Right kidney (tissue), 1 donor: ENCODE measurements at regions not wholly inside any gene's neighbourhood (a gene's known extent, or its start where the extent isn't known, plus 50 kb on each side); places are given as distances from the start of the nearest gene placed in this dataset.

Experiments used
- DNase-seq: peaks from one replicate; pipeline ENCODE4 v3.0.0-alpha.2; 2016

DNA sequence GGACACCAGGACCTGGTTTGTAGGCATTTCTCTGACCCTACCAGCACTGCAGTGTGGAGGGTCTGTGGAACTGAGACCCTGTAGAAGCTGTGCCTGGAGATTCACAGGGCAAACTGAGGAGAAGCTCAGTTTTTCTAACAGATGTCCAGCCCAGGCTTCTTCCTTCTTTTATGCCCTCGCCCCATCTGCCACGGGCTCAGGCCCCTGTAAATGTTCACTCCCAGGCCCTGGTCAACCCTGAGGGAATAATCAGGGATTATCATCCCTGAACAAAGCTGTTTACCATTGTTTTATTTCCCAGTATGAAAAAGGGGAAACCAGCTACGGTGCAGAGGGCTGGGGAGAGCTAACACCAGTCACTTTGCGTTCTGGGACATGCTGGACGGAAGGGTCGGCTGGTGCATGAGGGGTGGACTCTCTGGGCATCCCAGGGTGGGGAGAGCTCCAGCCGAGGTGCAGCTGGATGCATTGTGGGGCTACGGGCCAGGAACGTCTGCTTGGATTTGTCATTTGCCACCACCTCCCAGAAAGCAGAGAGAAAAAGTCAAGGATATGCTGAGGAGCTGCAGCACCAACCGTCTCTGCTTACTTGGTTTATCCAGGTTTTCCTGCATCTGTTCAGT is 183.8 kb downstream of the TFCP2L1 start:
- no peak for DNase-seq

DNA sequence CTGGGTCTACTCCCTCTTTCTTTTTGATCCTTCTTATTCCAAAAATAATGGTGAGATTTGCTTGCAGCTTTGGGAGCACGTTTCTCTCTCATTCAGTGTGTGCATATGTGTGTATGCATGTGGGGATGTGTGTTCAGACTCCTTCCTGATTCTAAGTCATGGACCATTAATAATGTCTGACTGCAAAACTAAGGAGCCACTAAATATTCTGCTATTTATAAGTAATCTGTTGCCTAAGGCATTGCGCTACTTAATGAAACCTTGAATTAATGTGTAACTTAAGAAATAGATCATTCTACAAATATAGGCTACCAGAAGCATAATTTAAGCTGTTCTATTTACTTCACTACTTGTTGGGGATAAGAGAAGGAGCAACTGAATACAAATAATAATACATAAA is 182.1 kb downstream of the TFCP2L1 start:
- DNase-seq: no peak

GRCh38 chr2:121103960-121104359 is 181.0 kb downstream of the TFCP2L1 start:
- DNase-seq: no peak

DNA sequence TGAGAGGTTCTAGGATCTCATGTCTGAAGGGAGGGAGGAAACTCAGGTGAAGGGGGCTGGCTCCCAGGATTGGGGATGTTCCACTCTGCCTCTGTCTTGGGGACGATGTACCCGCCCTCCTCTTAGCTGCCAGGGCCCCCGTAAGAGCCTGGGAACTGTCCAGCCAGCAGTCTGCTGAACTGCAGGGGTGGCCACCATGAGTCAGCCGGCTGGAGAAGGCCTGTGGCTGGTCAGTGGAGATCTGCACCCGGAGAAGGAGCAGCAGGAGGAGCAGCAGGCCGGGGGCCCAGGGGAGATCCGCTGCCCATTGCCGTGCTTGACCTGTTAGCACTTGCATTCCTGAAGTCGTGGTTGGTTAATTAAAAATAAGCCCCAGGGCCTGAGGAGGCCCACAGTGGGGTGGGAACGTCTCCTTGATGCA is 180.3 kb downstream of the TFCP2L1 start:
- DNase-seq: peak; percentile 60

GRCh38 chr2:121110924-121111323 is 174.1 kb downstream of the TFCP2L1 start:
- DNase-seq: no peak

DNA sequence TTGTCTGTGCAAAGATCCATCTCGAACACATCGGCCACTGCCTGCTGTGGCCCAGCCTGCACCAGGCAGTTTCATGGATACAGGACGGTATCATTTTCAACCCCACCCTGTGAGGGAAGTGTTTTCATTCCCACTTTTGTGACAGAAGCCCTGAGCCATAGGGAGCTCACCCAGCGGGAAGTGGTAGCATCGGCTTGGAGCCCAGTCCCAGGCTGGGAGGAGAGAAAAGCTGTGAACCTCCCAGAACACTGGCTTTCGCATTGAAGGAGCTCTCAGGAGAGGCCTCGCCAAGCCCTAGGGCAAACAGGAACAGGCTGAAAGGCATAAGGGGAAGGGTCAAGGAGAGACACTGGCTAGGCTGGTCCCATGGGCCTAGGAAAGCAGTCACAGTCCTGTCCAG is 166.1 kb downstream of the TFCP2L1 start:
- DNase-seq: no peak

GRCh38 chr2:121120411-121120810 is 164.6 kb downstream of the TFCP2L1 start:
- DNase-seq: no peak

- no peak for DNase-seq
These were observed 164.0 kb downstream of the TFCP2L1 start for GRCh38 chr2:121120991-121121390.

DNA sequence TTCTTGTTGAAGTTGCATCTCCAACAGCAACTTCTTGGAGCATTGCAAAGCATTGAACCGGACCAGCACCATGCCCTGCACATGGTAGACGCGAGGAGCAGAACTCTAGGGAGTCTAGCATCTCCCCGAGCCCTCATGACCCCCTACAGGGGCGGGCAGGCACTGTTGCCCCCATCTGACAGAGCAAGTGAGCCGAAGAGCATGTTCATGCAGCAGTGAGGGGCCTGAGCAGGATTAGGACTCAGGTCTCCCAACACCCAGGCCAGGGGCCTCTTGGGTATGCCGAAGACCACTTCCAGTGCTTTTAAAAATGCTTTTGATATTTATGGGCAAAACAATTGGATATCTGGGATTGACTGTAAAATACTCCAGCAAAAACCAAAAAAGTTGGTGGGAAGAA is 163.3 kb downstream of the TFCP2L1 start:
- no peak for DNase-seq

- DNase-seq: no peak
These were observed 161.7 kb downstream of the TFCP2L1 start for GRCh38 chr2:121123268-121123667.

DNA sequence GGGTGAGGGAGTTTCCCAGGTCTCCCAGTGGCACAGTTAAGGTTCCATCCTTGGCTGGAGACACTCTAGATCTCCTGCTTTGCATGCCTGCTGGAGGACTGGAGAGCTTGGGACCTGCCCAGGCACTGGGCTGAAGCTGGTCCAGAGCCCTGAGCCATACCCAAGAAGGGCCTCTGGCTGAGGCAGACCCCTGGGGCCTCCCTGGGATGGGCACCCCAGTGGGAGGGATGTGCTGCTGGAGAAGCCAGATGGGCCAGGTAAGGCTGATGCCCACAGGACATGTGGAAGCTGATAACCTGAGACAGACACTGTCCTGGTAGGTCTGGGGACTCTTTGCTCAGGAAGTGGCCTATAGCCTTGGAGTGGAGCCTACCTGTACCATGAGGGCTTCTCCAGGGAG is 160.7 kb downstream of the TFCP2L1 start:
- no peak for DNase-seq

DNA sequence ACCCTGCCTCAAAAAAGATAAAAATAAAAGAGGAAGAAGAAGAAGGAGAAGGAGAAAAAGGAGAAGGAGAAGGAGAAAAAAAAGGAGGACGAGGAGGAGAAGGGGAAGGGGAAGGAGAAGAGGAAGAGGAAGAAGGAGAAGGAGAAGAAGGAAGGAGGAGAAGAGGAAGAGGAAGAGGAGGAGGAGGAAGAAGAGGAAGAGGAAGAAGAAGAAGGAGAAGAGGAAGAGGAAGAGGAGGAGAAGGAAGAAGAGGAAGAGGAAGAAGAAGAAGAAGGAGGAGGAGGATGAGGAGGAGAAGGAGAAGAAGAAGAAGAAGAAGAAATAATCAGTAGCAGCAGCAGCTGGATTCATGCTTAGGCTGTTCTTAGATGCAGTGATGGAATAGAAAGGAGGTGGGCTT is 159.7 kb downstream of the TFCP2L1 start:
- no peak for DNase-seq

DNA sequence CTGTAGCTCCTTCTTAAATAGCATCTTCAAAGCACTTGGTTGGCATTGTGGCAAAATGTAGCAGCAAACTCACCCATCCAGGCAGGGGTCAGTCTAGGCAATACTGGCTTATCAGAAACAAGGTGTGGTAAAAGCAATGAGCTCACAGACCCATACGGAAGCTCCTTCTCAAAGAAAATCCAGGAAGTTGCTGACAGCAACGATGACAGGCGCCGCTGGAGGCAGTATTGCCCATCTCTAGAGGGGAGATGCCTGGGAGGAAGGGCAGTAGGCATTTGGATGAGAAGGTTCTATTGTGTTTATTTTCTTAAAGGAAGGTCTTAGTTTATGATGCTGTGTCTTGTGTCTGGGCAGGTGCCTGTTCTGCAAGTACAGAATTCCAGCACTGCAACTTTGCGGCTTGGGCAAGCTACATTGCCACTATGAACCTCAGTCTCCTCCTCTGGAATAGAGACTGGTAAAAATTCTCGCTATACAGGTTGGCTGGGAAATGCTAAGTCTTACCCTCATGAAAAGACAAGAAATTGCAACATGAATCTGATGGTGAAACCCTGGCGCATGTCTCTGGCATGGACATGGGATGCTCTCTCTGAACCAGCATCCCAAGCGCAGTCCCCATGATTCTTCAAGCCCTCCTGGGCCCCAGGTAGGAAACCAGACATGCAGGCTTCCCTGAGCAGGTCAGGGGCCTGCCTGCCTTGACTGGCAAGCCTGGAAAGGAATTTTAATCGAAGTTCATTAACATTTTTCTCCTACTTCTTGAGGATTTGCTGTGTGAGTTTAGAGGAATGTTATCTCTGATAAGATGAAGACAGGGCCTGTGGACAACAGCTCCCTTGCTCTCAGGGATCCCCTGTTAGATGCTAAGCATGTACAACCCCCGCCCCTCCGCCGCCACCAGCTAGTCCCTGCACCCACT is 156.0 kb downstream of the TFCP2L1 start:
- no peak for DNase-seq

- no peak for DNase-seq
These were observed 155.3 kb downstream of the TFCP2L1 start for GRCh38 chr2:121129692-121130091.

- no peak for DNase-seq
These were observed 154.6 kb downstream of the TFCP2L1 start for GRCh38 chr2:121130301-121130850.

GRCh38 chr2:121131375-121131774 is 153.6 kb downstream of the TFCP2L1 start:
- DNase-seq: no peak

DNA sequence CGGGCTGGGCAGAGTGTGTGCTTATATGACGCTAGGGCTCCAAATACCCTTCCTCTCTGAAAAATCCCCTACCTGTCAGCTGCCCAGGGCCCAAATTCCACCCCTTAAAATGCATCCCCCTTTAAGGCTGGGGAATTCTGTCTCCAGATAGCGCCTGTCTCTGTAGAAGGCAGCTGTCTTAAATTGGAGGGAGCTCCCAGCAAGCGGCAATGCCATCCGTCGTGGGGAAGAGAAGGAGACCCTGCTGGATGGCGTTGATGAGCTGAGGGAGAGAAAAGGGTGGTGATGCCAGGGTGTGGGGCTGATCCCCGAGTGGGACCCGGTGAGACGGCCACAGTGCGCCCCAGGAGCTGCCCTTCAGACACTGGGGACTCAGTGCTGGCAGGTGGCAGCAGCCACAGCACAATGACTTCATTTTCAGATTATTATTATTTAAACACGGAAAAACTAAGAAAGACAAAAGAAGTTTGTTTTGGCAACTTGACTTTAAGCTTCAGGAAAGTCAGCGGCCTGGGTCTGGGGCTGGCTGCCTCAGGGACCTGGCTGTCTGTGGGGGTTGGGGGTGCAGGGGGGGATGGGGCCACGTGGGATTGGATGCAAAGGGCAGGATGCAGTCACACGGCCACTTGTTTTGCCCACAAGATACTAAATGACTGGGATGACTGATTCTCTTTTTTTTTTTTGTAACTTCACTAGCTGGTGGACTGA is 152.8 kb downstream of the TFCP2L1 start:
- no peak for DNase-seq

- no peak for DNase-seq
These were observed 152.3 kb downstream of the TFCP2L1 start for GRCh38 chr2:121132762-121133107.

DNA sequence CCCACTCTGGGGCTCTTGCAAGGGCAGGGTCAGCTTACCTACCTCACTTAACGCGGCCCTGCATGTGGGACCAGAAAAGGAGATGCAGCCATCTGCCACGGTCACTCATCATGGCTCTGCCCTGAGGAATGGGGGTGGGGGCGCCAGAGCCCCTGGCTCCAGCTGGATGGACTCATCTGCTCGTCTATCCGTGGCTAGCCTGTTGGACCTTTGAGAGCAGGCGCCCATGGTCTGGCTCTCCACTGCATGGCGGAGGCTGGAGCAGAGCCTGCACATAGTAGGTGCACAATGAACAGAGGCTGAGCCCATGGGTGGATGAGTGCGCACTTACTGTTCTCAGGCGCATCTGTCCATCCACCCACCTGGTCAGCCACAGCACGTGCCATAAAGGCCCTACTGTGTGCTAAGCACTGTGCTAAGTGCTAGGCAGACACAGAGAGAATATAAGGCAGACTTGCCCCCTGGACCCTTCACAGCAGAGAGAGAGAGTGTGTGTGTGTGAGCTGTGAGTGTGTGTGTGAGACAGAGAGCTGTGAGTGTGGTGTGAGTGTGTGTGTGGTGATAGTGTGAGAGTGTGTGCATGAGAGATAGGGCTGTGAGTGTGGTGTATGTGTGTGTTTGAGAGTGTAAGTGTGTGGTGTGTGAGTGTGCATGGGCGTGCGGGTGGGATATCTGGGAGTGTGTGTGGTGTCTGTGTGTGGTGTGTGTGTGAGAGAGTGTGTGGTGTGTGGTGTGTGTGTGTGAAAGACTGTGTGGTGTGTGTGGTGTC is 151.3 kb downstream of the TFCP2L1 start:
- DNase-seq: no peak

- no peak for DNase-seq
These were observed 150.3 kb downstream of the TFCP2L1 start for GRCh38 chr2:121134728-121135127.

DNA sequence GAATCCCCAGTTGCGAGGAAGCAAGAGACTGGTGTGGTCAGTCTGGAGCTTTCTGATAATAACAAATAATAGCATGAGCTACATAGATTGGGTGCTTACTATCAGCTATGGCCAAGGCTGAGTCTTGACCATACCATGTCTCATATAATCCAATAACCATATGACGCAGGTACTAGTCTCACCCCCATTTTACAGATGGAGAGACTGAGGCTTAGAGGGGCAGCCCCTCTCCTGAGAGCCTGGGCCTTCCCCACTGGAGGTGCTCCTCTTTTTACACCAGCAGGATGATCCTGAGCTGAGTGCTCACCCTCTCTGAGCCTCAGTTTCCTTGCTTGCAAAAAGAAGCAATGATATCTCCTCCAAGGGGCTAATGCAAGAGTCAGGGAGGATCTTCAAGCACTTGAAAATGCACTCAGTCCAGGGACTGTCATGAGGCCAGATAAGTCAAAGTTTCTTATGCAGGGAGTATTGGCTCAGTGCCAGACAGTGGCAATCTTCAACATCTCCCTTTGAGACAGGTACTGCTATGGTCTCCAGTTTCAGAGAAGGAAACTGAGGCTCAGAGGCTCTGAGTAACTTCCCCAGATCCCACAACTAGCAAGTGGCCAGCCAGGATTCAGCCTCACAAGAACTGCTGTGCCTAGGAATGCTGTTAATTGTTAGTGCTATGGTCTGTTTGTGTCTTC is 149.7 kb downstream of the TFCP2L1 start:
- DNase-seq: no peak

GRCh38 chr2:121136323-121136722 is 148.7 kb downstream of the TFCP2L1 start:
- no peak for DNase-seq
